ENCODE measurements at regions not wholly inside any gene's neighbourhood (a gene's known extent, or its start where the extent isn't known, plus 50 kb on each side); places are given as distances from the start of the nearest gene placed in this dataset.

GRCh38 chr1:227392984-227393764 lies 74.9 kb upstream of the CDC42BPA start:
- Histone ChIP-seq H3K27me3 (ENCODE audit: control insufficient read depth in 1 of 2, insufficient read depth in 1 of 2, low read length in 2 of 2) (no peaks in the 10 kb centered on the region), H3K4ac (ENCODE audit: low read depth in 1 of 2, low read length in 2 of 2) (no peak overlapping the region), H2BK12ac (ENCODE audit: low read length in 2 of 2) (no peak overlapping the region), H4K91ac (ENCODE audit: low read length) (no peak overlapping the region), H3K36me3 (ENCODE audit: control insufficient read depth in 1 of 2, insufficient read depth in 2 of 2, low read depth in 1 of 2, low read length in 2 of 2) (no peaks in the 10 kb centered on the region), H3K9me3 (ENCODE audit: control insufficient read depth, low read length) (no peaks in the 10 kb centered on the region), H4K8ac (ENCODE audit: low read length) (no peak overlapping the region), H3K9ac (ENCODE audit: low read length) (no peak overlapping the region), H2BK5ac (ENCODE audit: low read depth, low read length, poor library complexity, severe bottlenecking) (no peak overlapping the region), H2BK15ac (ENCODE audit: low read depth, poor library complexity, severe bottlenecking) (no peak overlapping the region), H3K14ac (ENCODE audit: low read length in 2 of 2) (no peak overlapping the region), H3K79me1 (replicated peaks; ENCODE audit: low read length, poor library complexity, severe bottlenecking) (no peaks in the 10 kb centered on the region), H2BK120ac (ENCODE audit: low read depth, low read length) (no peak overlapping the region), H3K4me2 (ENCODE audit: low read length, poor library complexity, severe bottlenecking) (no peak overlapping the region), H2AFZ (ENCODE audit: low read depth, low read length) (no peak overlapping the region), H3K4me3 (ENCODE audit: insufficient read depth in 1 of 2, low read depth in 1 of 2, low read length in 2 of 2) (no peak overlapping the region), H2AK5ac (ENCODE audit: low read length, severe bottlenecking) (no peak overlapping the region), H3K23ac (ENCODE audit: low read length in 2 of 2) (no peak overlapping the region), H3K18ac (ENCODE audit: low read depth in 1 of 2, low read length in 2 of 2) (no peak overlapping the region), H3K4me1 (ENCODE audit: control insufficient read depth, insufficient read depth, low read depth, low read length) (no peaks in the 10 kb centered on the region), H3K27ac (ENCODE audit: low read length, poor library complexity, severe bottlenecking) (no peak overlapping the region)
- 34% methylated on average over 1 of the region's 3 CpGs for WGBS
- no peak for DNase-seq

DNA sequence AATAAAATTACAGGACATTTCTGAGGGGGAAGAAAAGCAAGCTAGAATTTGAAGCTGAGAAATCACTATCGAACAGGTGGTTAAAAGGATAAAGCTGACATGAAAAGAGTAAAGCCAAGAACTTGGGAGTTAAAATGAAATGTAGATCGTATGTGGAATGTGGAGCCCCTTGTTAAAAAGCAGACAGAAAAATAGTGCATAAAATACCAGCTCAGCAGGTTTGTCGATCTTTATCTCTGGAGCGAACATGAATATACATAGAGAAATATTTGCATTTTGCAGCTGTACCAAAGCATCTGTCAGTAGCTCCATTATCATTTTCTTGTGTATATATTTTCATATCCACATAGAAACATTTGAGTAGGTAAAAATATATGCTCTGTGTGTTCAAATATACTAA lies 73.6 kb upstream of the CDC42BPA start:
- H2BK12ac ChIP-seq (ENCODE audit: low read length in 2 of 2), result no peak overlapping the region
- no peaks in the 10 kb centered on the region for H3K9me3 ChIP-seq (ENCODE audit: control insufficient read depth, low read length)
- no peak overlapping the region for H3K27ac ChIP-seq (ENCODE audit: low read length, poor library complexity, severe bottlenecking)
- no peak overlapping the region for H4K8ac ChIP-seq (ENCODE audit: low read length)
- no peak overlapping the region for H2BK15ac ChIP-seq (ENCODE audit: low read depth, poor library complexity, severe bottlenecking)
- H2BK5ac ChIP-seq (ENCODE audit: low read depth, low read length, poor library complexity, severe bottlenecking), result no peak overlapping the region
- DNase-seq, result no peak
- no peak overlapping the region for H3K9ac ChIP-seq (ENCODE audit: low read length)
- H3K23ac ChIP-seq (ENCODE audit: low read length in 2 of 2), result no peak overlapping the region
- no peak overlapping the region for H3K4me2 ChIP-seq (ENCODE audit: low read length, poor library complexity, severe bottlenecking)
- no peak overlapping the region for H2AFZ ChIP-seq (ENCODE audit: low read depth, low read length)
- no peaks in the 10 kb centered on the region for H3K4me1 ChIP-seq (ENCODE audit: control insufficient read depth, insufficient read depth, low read depth, low read length)
- no peak overlapping the region for H3K4me3 ChIP-seq (ENCODE audit: insufficient read depth in 1 of 2, low read depth in 1 of 2, low read length in 2 of 2)
- 77% methylated on average over 2 of the region's 4 CpGs for WGBS
- no peaks in the 10 kb centered on the region for H3K36me3 ChIP-seq (ENCODE audit: control insufficient read depth in 1 of 2, insufficient read depth in 2 of 2, low read depth in 1 of 2, low read length in 2 of 2)
- no peaks in the 10 kb centered on the region for H3K79me1 ChIP-seq (replicated peaks; ENCODE audit: low read length, poor library complexity, severe bottlenecking)
- H4K91ac ChIP-seq (ENCODE audit: low read length), result no peak overlapping the region
- no peak overlapping the region for H3K4ac ChIP-seq (ENCODE audit: low read depth in 1 of 2, low read length in 2 of 2)
- H2BK120ac ChIP-seq (ENCODE audit: low read depth, low read length), result no peak overlapping the region
- no peak overlapping the region for H2AK5ac ChIP-seq (ENCODE audit: low read length, severe bottlenecking)
- H3K27me3 ChIP-seq (ENCODE audit: control insufficient read depth in 1 of 2, insufficient read depth in 1 of 2, low read length in 2 of 2), result no peaks in the 10 kb centered on the region
- H3K14ac ChIP-seq (ENCODE audit: low read length in 2 of 2), result no peak overlapping the region
- H3K18ac ChIP-seq (ENCODE audit: low read depth in 1 of 2, low read length in 2 of 2), result no peak overlapping the region

DNA sequence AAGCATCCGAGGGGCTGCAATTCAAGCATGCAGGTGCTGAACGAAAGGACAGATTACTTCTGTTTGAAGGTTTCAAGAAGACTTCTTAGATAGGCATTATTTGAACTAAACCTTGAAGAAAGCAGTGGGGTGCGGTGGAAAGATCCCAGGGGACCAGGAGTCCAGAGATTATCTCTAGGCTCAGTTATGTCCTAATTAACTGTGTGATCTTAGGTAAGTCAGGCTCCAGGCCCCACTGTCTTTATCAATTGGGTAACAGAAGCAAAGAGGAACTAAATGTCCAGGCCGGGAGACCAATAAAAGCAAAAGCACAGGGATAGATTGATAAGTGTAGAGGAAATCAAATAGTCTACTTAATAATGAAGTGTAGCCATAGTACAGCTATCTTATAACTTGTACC lies 72.9 kb upstream of the CDC42BPA start:
- WGBS, result 97% methylated on average over 4 of the region's 4 CpGs
- Histone ChIP-seq H2BK120ac (ENCODE audit: low read depth, low read length) (no peak overlapping the region), H2BK12ac (ENCODE audit: low read length in 2 of 2) (no peak overlapping the region), H3K4me1 (ENCODE audit: control insufficient read depth, insufficient read depth, low read depth, low read length) (no peaks in the 10 kb centered on the region), H3K4me2 (ENCODE audit: low read length, poor library complexity, severe bottlenecking) (no peak overlapping the region), H2BK15ac (ENCODE audit: low read depth, poor library complexity, severe bottlenecking) (no peak overlapping the region), H3K9ac (ENCODE audit: low read length) (no peak overlapping the region), H3K18ac (ENCODE audit: low read depth in 1 of 2, low read length in 2 of 2) (no peak overlapping the region), H3K4ac (ENCODE audit: low read depth in 1 of 2, low read length in 2 of 2) (no peak overlapping the region), H3K14ac (ENCODE audit: low read length in 2 of 2) (no peak overlapping the region), H3K4me3 (ENCODE audit: insufficient read depth in 1 of 2, low read depth in 1 of 2, low read length in 2 of 2) (no peak overlapping the region), H3K23ac (ENCODE audit: low read length in 2 of 2) (no peak overlapping the region), H3K36me3 (ENCODE audit: control insufficient read depth in 1 of 2, insufficient read depth in 2 of 2, low read depth in 1 of 2, low read length in 2 of 2) (no peaks in the 10 kb centered on the region), H2BK5ac (ENCODE audit: low read depth, low read length, poor library complexity, severe bottlenecking) (no peak overlapping the region), H3K79me1 (replicated peaks; ENCODE audit: low read length, poor library complexity, severe bottlenecking) (no peaks in the 10 kb centered on the region), H4K91ac (ENCODE audit: low read length) (no peak overlapping the region), H3K27me3 (ENCODE audit: control insufficient read depth in 1 of 2, insufficient read depth in 1 of 2, low read length in 2 of 2) (no peaks in the 10 kb centered on the region), H4K8ac (ENCODE audit: low read length) (no peak overlapping the region), H3K9me3 (ENCODE audit: control insufficient read depth, low read length) (no peaks in the 10 kb centered on the region), H2AK5ac (ENCODE audit: low read length, severe bottlenecking) (no peak overlapping the region), H3K27ac (ENCODE audit: low read length, poor library complexity, severe bottlenecking) (no peak overlapping the region), H2AFZ (ENCODE audit: low read depth, low read length) (no peak overlapping the region)
- no peak for DNase-seq

DNA sequence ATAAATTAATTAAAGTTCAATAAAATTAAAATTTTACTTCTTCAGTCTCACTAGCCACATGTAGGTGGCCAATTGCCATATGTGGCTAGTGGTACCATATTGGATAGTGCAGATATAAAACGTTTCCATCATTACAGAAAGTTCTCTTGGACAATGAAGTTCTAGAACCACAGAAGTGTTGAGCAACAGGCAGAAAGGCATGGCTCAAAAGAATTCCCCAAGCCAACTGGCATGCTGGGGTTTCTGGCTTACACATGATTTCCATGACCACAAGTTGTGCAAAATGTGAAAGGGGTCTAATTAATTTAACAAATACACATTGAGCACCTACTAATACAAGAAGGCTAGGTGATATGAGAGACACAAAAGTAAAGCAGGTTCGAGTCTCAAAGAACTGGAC lies 72.2 kb upstream of the CDC42BPA start:
- Histone ChIP-seq H2BK12ac (ENCODE audit: low read length in 2 of 2) (no peak overlapping the region), H3K9me3 (ENCODE audit: control insufficient read depth, low read length) (no peaks in the 10 kb centered on the region), H3K14ac (ENCODE audit: low read length in 2 of 2) (no peak overlapping the region), H3K4me3 (ENCODE audit: insufficient read depth in 1 of 2, low read depth in 1 of 2, low read length in 2 of 2) (no peak overlapping the region), H3K23ac (ENCODE audit: low read length in 2 of 2) (no peak overlapping the region), H2BK120ac (ENCODE audit: low read depth, low read length) (no peak overlapping the region), H3K27ac (ENCODE audit: low read length, poor library complexity, severe bottlenecking) (no peak overlapping the region), H3K4ac (ENCODE audit: low read depth in 1 of 2, low read length in 2 of 2) (no peak overlapping the region), H2BK5ac (ENCODE audit: low read depth, low read length, poor library complexity, severe bottlenecking) (no peak overlapping the region), H3K4me1 (ENCODE audit: control insufficient read depth, insufficient read depth, low read depth, low read length) (no peaks in the 10 kb centered on the region), H4K91ac (ENCODE audit: low read length) (no peak overlapping the region), H2AK5ac (ENCODE audit: low read length, severe bottlenecking) (no peak overlapping the region), H3K4me2 (ENCODE audit: low read length, poor library complexity, severe bottlenecking) (no peak overlapping the region), H3K18ac (ENCODE audit: low read depth in 1 of 2, low read length in 2 of 2) (no peak overlapping the region), H3K9ac (ENCODE audit: low read length) (no peak overlapping the region), H4K8ac (ENCODE audit: low read length) (no peak overlapping the region), H3K27me3 (ENCODE audit: control insufficient read depth in 1 of 2, insufficient read depth in 1 of 2, low read length in 2 of 2) (no peaks in the 10 kb centered on the region), H3K79me1 (replicated peaks; ENCODE audit: low read length, poor library complexity, severe bottlenecking) (no peaks in the 10 kb centered on the region), H3K36me3 (ENCODE audit: control insufficient read depth in 1 of 2, insufficient read depth in 2 of 2, low read depth in 1 of 2, low read length in 2 of 2) (no peaks in the 10 kb centered on the region), H2AFZ (ENCODE audit: low read depth, low read length) (no peak overlapping the region), H2BK15ac (ENCODE audit: low read depth, poor library complexity, severe bottlenecking) (no peak overlapping the region)
- no peak for DNase-seq
- 94% methylated on average over 1 of the region's 2 CpGs for WGBS
